ENCODE measurements at regions not wholly inside any gene's neighbourhood (a gene's known extent, or its start where the extent isn't known, plus 50 kb on each side); places are given as distances from the start of the nearest gene placed in this dataset.

GRCh38 chr6:4603856-4604369 is 172.3 kb upstream of the CDYL start:
- CTCF ChIA-PET, result interaction anchor here (0.8 kb wide), 1 partner anchor 10 kb away, joined by 3 read pairs; no protein-coding TSS in a partner anchor
- DNase-seq (ENCODE audit: low read depth, low spot score) (no peak), FAIRE-seq (no peak)
- no peak overlapping the region for H3K4me3 ChIP-seq (replicated peaks in 1 of 3; ENCODE audit: insufficient read depth in 1 of 3, low read depth in 1 of 3, low read length in 3 of 3)
- no TSS peak for BruUV-seq (replicated peaks)
- no peak overlapping the region for H3K27ac ChIP-seq (ENCODE audit: insufficient read depth, low read depth, low read length)
- no peaks in the 10 kb centered on the region for H3K9me1 ChIP-seq (replicated peaks; ENCODE audit: control insufficient read depth, extremely low read depth, insufficient read depth, low read length)
- no peak for TF ChIP-seq MAX (IDR thresholded peaks at IDR 0.05; ENCODE audit: insufficient read depth, insufficient read length)
- no peak for TF ChIP-seq POLR2AphosphoS5 (IDR thresholded peaks at IDR 0.05; ENCODE audit: insufficient read depth, low read depth, low read length)
- TF ChIP-seq MYC (IDR thresholded peaks at IDR 0.05; ENCODE audit: low read depth, low read length), result no peak
- TF ChIP-seq, protein P1, sequence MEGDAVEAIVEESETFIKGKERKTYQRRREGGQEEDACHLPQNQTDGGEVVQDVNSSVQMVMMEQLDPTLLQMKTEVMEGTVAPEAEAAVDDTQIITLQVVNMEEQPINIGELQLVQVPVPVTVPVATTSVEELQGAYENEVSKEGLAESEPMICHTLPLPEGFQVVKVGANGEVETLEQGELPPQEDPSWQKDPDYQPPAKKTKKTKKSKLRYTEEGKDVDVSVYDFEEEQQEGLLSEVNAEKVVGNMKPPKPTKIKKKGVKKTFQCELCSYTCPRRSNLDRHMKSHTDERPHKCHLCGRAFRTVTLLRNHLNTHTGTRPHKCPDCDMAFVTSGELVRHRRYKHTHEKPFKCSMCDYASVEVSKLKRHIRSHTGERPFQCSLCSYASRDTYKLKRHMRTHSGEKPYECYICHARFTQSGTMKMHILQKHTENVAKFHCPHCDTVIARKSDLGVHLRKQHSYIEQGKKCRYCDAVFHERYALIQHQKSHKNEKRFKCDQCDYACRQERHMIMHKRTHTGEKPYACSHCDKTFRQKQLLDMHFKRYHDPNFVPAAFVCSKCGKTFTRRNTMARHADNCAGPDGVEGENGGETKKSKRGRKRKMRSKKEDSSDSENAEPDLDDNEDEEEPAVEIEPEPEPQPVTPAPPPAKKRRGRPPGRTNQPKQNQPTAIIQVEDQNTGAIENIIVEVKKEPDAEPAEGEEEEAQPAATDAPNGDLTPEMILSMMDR (IDR thresholded peaks at IDR 0.05; ENCODE audit: extremely low read depth in 1 of 2, insufficient read depth in 1 of 2, low read depth in 1 of 2, low read length in 2 of 2), result no peak
- no peak for TF ChIP-seq POLR2A (IDR thresholded peaks at IDR 0.05; ENCODE audit: low read depth, low read length)
- TF ChIP-seq JUN (IDR thresholded peaks at IDR 0.05; ENCODE audit: borderline replicate concordance, insufficient read depth, insufficient read length, low read depth), result no peak
- TF ChIP-seq EZH2 (IDR thresholded peaks at IDR 0.05; ENCODE audit: borderline replicate concordance, low read depth, low read length, severe bottlenecking), result no peak
- no peak for TF ChIP-seq FOS (IDR thresholded peaks at IDR 0.05; ENCODE audit: borderline replicate concordance, insufficient read depth, low read length)
- dilution Hi-C loops (cut with MboI; ENCODE audit: extremely low pct_ligation_motif_present, low sequenced_read_pairs) (no loop called here), intact Hi-C loops (cut with micrococcal nuclease) (loop anchor here (10.0 kb wide), 1 partner anchor 331 kb away; no protein-coding TSS in a partner anchor)
- H3K4me1 ChIP-seq (ENCODE audit: control insufficient read depth, extremely low read depth, insufficient read depth, low read length), result peaks cover 33% of the 10 kb centered on the region
- H3K79me2 ChIP-seq (ENCODE audit: control insufficient read depth, insufficient read depth, low read length), result no peaks in the 10 kb centered on the region
- H3K9me3 ChIP-seq (replicated peaks; ENCODE audit: control insufficient read depth, insufficient read depth, low read length), result no peaks in the 10 kb centered on the region
- H2AFZ ChIP-seq (ENCODE audit: low read depth, low read length), result no peak overlapping the region
- no peaks in the 10 kb centered on the region for H3K36me3 ChIP-seq (ENCODE audit: control insufficient read depth in 2 of 2, extremely low read depth in 1 of 2, insufficient read depth in 2 of 2, low read length in 2 of 2)
- H3K9ac ChIP-seq (replicated peaks; ENCODE audit: extremely low read depth, insufficient read depth, low read length), result no peak overlapping the region
- H3K27me3 ChIP-seq (ENCODE audit: control insufficient read depth in 2 of 2, insufficient read depth in 2 of 2, low read length in 2 of 2), result no peaks in the 10 kb centered on the region
- POLR2A ChIA-PET, result no interaction called here
- no peaks in the 10 kb centered on the region for H4K20me1 ChIP-seq (replicated peaks; ENCODE audit: control insufficient read depth, extremely low read depth, insufficient read depth, low read length)
- no peak overlapping the region for H3K4me2 ChIP-seq (ENCODE audit: insufficient read depth, low read length)
